ENCODE measurements at regions not wholly inside any gene's neighbourhood (a gene's known extent, or its start where the extent isn't known, plus 50 kb on each side); places are given as distances from the start of the nearest gene placed in this dataset.

DNA sequence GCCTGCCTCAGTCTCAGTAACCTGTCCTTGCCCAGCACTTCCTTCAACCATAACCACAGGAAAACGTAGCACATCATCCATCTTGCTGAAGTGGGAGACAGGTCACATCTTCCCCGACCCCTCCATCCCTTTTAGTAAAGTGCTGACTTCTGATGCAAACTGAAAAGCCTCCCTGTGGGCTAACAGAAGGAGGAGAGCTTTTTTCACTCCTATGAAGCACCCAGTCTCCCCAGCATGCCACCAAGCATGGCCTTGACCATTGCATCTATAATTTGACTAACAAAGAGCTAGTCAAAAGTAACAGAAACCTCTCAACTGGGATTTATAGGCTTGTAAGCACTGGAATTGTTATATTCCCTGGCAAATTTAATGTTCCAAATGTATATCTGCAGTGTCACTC is 288.9 kb upstream of the IRAK1BP1 start:
- TF ChIP-seq ZNF8 (CRISPR knock-in tag; IDR thresholded peaks at IDR 0.05), result no peak
- TF ChIP-seq BACH2 (CRISPR knock-in tag; IDR thresholded peaks at IDR 0.05; ENCODE audit: borderline replicate concordance), result no peak
- TF ChIP-seq CSDC2 (CRISPR knock-in tag; IDR thresholded peaks at IDR 0.05), result no peak
- no peak for TF ChIP-seq ZC3H10 (CRISPR knock-in tag; IDR thresholded peaks at IDR 0.05)
- TF ChIP-seq SNAI2 (CRISPR knock-in tag; IDR thresholded peaks at IDR 0.05), result no peak
- TF ChIP-seq, protein P1, sequence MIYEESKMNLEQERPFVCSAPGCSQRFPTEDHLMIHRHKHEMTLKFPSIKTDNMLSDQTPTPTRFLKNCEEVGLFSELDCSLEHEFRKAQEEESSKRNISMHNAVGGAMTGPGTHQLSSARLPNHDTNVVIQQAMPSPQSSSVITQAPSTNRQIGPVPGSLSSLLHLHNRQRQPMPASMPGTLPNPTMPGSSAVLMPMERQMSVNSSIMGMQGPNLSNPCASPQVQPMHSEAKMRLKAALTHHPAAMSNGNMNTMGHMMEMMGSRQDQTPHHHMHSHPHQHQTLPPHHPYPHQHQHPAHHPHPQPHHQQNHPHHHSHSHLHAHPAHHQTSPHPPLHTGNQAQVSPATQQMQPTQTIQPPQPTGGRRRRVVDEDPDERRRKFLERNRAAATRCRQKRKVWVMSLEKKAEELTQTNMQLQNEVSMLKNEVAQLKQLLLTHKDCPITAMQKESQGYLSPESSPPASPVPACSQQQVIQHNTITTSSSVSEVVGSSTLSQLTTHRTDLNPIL (CRISPR knock-in tag; IDR thresholded peaks at IDR 0.05; ENCODE audit: low read depth), result no peak
- ATAC-seq, result no peak

DNA sequence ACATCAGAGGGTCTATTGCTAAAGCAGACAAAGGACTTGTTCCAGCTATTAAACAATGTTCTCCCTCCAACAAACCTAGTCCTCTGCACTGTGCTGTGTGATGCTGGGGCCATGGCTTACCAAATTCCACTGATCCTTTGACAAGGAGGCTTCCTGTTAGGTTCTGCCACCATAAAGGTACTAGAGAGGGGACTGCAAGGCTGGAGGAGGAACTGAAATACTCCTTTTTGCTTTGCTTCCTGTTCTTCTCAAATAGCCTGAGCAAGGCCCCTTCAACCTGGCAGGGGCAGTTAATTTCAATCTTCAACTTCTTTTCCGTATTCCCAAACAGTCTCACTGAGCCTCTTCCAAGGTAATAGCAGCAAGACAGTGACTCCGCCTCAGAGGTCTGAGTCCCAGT is 286.4 kb upstream of the IRAK1BP1 start:
- ATAC-seq, result no peak
- TF ChIP-seq, protein P2, sequence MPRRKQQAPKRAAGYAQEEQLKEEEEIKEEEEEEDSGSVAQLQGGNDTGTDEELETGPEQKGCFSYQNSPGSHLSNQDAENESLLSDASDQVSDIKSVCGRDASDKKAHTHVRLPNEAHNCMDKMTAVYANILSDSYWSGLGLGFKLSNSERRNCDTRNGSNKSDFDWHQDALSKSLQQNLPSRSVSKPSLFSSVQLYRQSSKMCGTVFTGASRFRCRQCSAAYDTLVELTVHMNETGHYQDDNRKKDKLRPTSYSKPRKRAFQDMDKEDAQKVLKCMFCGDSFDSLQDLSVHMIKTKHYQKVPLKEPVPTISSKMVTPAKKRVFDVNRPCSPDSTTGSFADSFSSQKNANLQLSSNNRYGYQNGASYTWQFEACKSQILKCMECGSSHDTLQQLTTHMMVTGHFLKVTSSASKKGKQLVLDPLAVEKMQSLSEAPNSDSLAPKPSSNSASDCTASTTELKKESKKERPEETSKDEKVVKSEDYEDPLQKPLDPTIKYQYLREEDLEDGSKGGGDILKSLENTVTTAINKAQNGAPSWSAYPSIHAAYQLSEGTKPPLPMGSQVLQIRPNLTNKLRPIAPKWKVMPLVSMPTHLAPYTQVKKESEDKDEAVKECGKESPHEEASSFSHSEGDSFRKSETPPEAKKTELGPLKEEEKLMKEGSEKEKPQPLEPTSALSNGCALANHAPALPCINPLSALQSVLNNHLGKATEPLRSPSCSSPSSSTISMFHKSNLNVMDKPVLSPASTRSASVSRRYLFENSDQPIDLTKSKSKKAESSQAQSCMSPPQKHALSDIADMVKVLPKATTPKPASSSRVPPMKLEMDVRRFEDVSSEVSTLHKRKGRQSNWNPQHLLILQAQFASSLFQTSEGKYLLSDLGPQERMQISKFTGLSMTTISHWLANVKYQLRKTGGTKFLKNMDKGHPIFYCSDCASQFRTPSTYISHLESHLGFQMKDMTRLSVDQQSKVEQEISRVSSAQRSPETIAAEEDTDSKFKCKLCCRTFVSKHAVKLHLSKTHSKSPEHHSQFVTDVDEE (CRISPR knock-in tag; IDR thresholded peaks at IDR 0.05), result no peak
- TF ChIP-seq ZNF70 (CRISPR knock-in tag; IDR thresholded peaks at IDR 0.05), result no peak
- no peak for TF ChIP-seq TCF4 (CRISPR knock-in tag; IDR thresholded peaks at IDR 0.05; ENCODE audit: borderline replicate concordance)
- no peak for TF ChIP-seq OSR1 (CRISPR knock-in tag; IDR thresholded peaks at IDR 0.05)
- no peak for TF ChIP-seq ZFP30 (CRISPR knock-in tag; IDR thresholded peaks at IDR 0.05)
- TF ChIP-seq ZNF8 (CRISPR knock-in tag; IDR thresholded peaks at IDR 0.05), result no peak
- TF ChIP-seq, protein P3, sequence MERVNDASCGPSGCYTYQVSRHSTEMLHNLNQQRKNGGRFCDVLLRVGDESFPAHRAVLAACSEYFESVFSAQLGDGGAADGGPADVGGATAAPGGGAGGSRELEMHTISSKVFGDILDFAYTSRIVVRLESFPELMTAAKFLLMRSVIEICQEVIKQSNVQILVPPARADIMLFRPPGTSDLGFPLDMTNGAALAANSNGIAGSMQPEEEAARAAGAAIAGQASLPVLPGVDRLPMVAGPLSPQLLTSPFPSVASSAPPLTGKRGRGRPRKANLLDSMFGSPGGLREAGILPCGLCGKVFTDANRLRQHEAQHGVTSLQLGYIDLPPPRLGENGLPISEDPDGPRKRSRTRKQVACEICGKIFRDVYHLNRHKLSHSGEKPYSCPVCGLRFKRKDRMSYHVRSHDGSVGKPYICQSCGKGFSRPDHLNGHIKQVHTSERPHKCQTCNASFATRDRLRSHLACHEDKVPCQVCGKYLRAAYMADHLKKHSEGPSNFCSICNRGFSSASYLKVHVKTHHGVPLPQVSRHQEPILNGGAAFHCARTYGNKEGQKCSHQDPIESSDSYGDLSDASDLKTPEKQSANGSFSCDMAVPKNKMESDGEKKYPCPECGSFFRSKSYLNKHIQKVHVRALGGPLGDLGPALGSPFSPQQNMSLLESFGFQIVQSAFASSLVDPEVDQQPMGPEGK (CRISPR knock-in tag; IDR thresholded peaks at IDR 0.05; ENCODE audit: borderline replicate concordance), result no peak
- TF ChIP-seq ISL1 (CRISPR knock-in tag; IDR thresholded peaks at IDR 0.05), result no peak
- no peak for TF ChIP-seq BACH2 (CRISPR knock-in tag; IDR thresholded peaks at IDR 0.05; ENCODE audit: borderline replicate concordance)
- TF ChIP-seq ZC3H10 (CRISPR knock-in tag; IDR thresholded peaks at IDR 0.05), result no peak
- TF ChIP-seq ZFP3 (CRISPR knock-in tag; IDR thresholded peaks at IDR 0.05), result no peak
- TF ChIP-seq PPARA (CRISPR knock-in tag; IDR thresholded peaks at IDR 0.05; ENCODE audit: borderline replicate concordance), result no peak
- TF ChIP-seq, protein P4, sequence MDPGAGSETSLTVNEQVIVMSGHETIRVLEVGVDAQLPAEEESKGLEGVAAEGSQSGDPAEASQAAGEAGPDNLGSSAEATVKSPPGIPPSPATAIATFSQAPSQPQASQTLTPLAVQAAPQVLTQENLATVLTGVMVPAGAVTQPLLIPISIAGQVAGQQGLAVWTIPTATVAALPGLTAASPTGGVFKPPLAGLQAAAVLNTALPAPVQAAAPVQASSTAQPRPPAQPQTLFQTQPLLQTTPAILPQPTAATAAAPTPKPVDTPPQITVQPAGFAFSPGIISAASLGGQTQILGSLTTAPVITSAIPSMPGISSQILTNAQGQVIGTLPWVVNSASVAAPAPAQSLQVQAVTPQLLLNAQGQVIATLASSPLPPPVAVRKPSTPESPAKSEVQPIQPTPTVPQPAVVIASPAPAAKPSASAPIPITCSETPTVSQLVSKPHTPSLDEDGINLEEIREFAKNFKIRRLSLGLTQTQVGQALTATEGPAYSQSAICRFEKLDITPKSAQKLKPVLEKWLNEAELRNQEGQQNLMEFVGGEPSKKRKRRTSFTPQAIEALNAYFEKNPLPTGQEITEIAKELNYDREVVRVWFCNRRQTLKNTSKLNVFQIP (CRISPR knock-in tag; IDR thresholded peaks at IDR 0.05; ENCODE audit: borderline replicate concordance, low read depth), result no peak
- no peak for TF ChIP-seq ZNF565 (CRISPR knock-in tag; conservative IDR thresholded peaks at IDR 0.05; ENCODE audit: low read depth)
- TF ChIP-seq CSDC2 (CRISPR knock-in tag; IDR thresholded peaks at IDR 0.05), result no peak
- no peak for TF ChIP-seq GLIS3 (CRISPR knock-in tag; IDR thresholded peaks at IDR 0.05)

DNA sequence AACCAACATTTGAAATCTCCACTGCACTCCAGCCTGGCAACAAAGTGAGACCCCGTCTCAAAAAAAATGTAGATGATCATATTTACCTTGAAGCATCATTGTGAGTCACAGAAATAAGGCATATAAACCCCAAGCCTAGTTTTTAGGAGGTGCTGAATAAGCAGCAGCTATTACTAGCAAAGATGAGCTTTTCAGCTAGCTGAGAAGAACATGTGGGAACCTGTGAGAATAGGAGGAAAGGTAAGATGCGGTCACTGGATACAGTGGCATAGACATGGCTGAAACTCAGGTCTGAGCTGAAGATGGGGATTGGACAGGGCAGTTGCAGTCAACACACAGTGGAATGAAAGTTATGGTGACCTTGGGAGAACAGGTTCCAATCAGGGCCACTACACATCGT is 284.3 kb upstream of the IRAK1BP1 start:
- TF ChIP-seq PPARA (CRISPR knock-in tag; IDR thresholded peaks at IDR 0.05; ENCODE audit: borderline replicate concordance), result no peak
- TF ChIP-seq ZFP30 (CRISPR knock-in tag; IDR thresholded peaks at IDR 0.05), result no peak
- TF ChIP-seq, protein P2 (CRISPR knock-in tag; IDR thresholded peaks at IDR 0.05), result no peak
- TF ChIP-seq, protein P4 (CRISPR knock-in tag; IDR thresholded peaks at IDR 0.05; ENCODE audit: borderline replicate concordance, low read depth), result no peak
- TF ChIP-seq RARB (CRISPR knock-in tag; IDR thresholded peaks at IDR 0.05), result no peak
- no peak for TF ChIP-seq ESRRG (CRISPR knock-in tag; IDR thresholded peaks at IDR 0.05)
- no peak for TF ChIP-seq ZNF8 (CRISPR knock-in tag; IDR thresholded peaks at IDR 0.05)
- no peak for TF ChIP-seq GLIS3 (CRISPR knock-in tag; IDR thresholded peaks at IDR 0.05)
- TF ChIP-seq TCF4 (CRISPR knock-in tag; IDR thresholded peaks at IDR 0.05; ENCODE audit: borderline replicate concordance), result no peak
- TF ChIP-seq, protein P3 (CRISPR knock-in tag; IDR thresholded peaks at IDR 0.05; ENCODE audit: borderline replicate concordance), result no peak
- TF ChIP-seq ZNF70 (CRISPR knock-in tag; IDR thresholded peaks at IDR 0.05), result no peak
- TF ChIP-seq, protein P5, sequence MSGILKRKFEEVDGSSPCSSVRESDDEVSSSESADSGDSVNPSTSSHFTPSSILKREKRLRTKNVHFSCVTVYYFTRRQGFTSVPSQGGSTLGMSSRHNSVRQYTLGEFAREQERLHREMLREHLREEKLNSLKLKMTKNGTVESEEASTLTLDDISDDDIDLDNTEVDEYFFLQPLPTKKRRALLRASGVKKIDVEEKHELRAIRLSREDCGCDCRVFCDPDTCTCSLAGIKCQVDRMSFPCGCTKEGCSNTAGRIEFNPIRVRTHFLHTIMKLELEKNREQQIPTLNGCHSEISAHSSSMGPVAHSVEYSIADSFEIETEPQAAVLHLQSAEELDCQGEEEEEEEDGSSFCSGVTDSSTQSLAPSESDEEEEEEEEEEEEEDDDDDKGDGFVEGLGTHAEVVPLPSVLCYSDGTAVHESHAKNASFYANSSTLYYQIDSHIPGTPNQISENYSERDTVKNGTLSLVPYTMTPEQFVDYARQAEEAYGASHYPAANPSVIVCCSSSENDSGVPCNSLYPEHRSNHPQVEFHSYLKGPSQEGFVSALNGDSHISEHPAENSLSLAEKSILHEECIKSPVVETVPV (CRISPR knock-in tag; IDR thresholded peaks at IDR 0.05), result no peak
- no peak for TF ChIP-seq ZFP3 (CRISPR knock-in tag; IDR thresholded peaks at IDR 0.05)
- no peak for TF ChIP-seq ZC3H10 (CRISPR knock-in tag; IDR thresholded peaks at IDR 0.05)
- no peak for ATAC-seq

Data from SK-N-SH treated with all-trans-retinoic acid at 6 μM for 48 hours (cell line).